Fibroblast of upper back skin (primary cell): ENCODE measurements at regions not wholly inside any gene's neighbourhood (a gene's known extent, or its start where the extent isn't known, plus 50 kb on each side); places are given as distances from the start of the nearest gene placed in this dataset.

Experiments
- DNase-seq: peaks from one replicate; pipeline ENCODE4 v3.0.0-alpha.2; 2013

DNA sequence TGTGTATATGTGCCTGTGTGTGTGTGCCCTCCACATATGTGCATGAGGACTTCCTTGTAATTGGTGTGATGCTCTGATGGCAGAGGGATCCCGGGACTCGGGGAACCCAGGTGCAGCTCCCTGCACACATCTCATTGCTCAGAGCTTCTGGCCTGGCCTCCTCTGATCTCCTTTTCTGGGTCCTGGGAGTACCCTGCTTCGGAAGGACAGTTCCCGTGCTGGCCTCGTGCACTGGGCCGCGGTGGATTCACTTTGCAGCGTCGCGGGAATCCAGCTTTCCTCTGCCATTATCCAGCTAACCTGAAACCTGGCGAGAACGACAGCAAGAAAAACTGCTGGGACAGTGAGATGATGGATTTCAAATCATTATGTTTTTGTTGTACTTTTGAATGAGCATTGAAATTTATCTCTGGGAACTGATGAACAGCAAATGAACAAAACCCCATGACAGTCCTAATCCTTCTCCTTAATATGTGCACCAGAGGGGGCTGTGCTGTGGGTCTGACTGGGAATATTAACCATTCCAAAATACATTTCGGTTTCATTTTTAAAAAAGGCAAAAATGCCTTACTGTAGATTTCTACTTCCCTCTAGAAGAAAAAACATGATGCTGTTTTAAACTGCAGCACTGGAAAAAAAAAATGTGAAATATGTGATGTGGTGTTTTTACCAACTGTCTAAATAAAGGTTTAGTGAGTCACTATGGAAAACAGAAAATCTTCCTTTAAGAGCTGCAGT is 78.2 kb downstream of the PTGR3 start:
- DNase-seq = peak; percentile 9

GRCh38 chr18:75129717-75130477 is 79.0 kb downstream of the PTGR3 start:
- no peak for DNase-seq

- DNase-seq = no peak
Measured at GRCh38 chr18:75128911-75129716, 79.8 kb downstream of the PTGR3 start.

- no peak for DNase-seq
Measured at GRCh38 chr18:75128051-75128605, 80.8 kb downstream of the PTGR3 start.

DNA sequence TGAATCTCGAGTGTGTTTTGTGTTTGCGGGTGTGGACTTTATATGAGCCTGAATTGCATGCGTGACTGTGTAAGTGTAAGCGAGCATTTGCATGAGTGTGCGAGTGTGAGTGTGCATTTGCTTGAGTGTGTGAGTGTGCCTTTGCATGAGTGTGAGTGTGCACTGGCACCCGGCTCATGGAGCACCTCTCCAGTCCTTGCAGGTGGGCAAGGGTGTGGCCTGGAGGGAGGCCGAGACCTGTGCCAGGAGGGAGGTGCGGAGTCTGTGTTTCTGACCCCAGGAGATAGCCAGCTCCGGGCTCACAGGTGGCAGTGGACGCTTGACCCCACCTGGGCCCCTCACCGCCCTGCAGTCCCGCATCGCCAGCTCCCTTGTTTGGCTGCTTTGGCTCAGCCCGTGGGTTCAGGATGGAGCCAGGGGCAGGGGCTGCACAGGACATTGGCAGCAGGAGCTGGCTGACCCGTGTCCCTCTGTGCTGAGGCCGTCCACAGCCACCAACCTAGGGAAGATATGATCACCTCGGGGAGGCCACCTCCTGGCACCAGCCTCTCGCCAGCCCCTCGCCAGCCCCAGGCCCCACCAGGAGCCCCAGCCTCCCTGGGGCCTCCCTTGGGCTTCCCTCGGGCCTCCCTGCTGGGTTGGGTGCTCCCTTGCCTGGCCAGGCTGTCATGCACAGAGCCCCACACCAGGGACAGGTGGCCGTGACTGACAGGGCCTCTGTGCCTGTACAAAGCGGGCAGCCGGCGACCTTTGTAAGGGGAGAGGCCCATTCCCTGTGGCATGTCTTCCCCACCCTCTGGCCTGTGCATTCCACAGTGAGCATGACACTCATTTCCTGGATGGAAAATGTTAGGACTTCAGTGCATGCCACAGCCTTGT is 81.6 kb downstream of the PTGR3 start:
- no peak for DNase-seq

DNA sequence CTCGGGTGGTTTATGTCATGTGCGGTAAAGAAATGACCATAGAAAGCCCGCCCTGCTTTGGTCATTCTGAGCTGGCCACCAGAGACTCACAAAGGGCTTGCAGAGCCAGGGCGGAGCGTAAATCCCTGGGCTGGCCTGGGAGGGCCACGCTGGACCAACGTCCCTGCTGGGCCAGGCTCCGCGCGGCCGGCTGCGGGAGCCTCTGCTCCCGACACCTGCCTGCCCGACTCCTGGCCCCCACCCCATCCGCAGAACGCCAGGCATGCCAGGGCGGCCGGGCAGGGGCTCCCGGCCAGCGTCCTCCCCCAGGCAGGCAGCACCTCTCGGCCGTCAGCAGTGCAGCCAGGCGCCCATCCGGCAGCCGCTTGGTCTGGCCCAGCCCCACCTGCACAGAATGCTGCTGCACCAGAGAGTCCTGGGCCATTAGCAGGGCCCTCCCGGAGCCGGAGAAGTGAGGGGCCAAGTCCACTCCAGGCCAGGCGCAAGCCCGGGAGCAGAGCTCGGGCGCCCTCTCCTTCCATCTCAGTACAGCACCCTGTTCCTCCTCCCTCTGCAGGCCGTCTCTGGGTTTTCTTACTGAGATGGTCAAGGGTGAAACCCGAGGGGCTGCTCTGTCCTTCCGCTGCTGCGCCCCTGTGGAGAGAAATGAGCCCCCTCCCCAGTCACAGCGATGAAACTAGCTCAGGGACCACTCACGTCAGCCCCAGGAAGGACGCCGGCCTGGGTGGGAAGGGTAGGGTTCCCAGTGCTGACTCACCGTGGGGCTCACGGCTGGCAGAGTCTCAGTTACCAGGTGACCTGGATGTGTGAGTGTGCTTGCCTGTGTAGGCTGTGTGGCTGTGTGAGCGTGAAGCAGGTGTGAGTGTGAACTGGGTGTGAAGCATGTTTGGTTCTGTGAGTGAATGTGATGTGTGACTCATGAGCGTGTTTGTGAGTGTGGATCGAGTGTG is 83.3 kb downstream of the PTGR3 start:
- no peak for DNase-seq

GRCh38 chr18:75124991-75125381 is 84.0 kb downstream of the PTGR3 start:
- no peak for DNase-seq

GRCh38 chr18:75124551-75124950 is 84.4 kb downstream of the PTGR3 start:
- no peak for DNase-seq

DNA sequence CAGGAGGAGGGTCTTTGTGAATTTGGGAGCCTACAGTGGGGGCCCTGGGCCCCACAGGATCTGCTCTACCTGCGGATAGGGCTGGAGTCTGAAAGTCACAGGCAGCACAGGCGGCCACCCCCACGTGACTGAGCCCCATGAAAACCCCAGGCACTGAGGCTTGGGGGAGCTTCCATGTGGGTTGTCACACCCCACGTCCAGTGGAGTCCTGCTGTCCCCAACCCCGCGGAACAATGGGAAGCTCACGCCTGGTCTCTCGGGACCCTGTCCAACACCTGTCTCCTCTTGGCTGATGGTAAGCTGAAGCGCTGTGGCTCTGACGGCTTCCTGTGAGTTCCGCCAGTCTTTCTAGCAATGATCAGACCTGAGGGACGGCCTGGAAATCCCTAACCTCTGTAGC is 85.8 kb downstream of the PTGR3 start:
- DNase-seq = no peak

DNA sequence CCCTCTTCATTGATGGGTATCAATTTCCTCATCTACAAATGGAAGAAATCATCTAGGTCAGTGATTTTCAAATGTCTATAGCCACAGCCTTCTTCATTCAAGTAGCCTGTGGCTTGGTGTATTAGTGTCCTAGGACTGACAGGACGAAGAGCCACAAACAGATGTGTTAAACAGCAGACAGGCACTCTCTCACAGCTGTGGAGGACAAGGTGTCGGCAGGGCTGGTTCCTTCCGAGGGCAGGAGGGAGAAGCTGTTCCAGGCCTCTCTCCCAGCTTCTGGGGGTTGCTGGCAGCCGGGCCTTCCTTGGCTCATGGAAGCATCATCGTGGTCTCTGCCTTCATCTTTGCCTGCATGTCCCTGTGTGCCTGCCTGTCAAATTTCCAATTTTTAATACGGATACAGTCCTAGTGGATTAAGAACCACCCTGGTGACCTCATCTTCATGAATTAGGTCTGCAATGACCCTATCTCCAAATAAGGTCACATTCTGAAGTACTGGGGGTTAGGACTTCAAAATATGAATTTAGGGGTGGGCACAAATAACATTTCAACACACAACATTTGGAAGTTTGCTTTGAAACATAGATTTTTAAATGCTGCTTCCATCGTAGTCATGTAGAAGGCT is 86.5 kb downstream of the PTGR3 start:
- DNase-seq = no peak

DNA sequence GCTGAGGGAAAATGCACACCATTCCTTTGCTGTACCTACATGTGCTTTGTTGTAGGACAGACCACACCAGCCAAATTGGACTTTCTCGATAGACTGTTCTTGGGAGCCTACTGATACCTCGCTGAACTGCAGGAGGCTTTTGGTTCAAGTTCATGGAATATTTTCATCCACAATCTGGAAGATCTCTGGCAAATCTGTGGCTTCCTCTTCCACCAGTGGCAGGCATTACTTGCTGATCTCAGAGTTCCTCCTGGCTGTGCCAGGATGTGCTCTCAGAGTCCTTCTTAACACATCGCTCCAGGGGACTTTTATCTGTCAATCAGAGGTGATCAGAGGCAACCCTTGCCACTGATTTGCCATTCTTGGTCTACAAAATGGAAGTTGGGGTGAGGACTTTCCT is 87.7 kb downstream of the PTGR3 start:
- DNase-seq = no peak

DNA sequence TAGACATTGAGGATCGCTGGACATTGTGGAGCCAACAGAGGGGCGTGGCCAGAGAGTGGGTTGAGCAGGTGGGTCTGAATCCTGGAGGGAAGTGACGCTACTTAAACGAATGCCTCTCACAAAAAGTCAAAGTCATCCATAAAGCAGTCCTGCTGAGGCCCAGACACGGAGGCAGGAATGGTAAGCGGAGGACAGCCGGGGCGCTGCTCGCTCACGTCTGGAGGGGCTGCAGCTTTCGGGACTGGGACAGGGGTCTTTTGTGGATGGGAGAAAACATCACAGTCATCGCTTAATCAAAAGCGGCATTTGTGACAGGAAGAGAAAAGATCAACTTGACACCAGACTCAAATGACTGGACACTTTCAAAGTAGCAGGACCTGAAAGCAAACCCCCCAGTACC is 88.4 kb downstream of the PTGR3 start:
- no peak for DNase-seq

DNA sequence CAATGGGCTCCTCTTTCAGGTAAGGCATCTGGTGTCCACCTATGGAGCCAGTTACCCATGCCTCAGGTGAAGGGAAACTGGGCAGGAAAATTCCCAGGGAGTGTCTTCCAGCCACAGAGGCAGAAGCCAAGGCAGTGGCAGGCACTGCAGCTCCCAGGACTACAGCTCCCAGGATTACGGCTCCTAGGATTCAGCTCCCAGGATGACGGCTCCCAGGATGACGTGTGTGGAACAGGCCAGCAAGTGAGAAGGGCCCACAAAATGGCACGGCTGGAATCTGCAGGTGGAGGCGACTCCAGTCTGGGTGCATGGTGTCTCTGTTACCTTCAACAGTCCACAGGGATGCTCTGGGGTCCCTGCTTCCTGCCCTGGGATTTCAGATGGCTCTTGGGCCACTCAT is 92.1 kb downstream of the PTGR3 start:
- DNase-seq = no peak

DNA sequence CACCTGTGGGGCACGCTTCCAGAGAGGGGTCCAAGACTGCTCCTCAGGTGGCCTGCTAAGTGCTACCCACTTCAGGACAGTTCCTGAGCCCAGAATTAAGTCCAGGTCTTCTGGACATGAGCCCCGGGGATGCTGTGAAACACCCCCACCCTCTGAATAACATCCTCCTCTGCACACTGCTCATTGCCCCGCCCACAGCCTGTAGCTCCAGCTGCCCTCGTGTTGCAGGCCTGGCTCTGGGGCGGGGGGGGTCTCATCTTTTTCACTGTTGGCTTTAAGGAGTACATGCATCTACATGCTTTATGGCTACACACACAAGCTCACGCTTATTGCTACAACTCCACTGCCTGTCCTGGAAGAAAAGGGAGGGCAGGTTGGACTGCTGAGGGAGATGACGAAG is 92.8 kb downstream of the PTGR3 start:
- no peak for DNase-seq

DNA sequence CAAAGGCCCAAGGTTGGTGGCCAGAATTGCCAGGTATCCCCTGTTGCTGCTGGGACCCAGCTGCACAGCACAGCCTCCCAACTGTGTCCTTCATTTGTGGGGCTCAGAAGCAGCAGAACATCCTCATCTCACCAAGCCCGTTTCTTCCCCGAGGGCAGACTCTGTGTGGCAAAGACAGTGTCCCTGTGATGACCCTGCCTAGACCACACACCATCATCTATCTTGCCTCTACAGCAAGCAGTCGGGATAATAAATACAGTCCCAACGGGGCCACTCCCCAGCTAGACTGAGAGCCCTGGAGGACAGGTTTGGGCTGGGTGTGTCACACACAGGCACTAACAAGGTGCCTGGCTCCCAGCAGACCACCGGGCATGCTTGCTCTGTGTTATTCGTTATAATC is 93.4 kb downstream of the PTGR3 start:
- DNase-seq = no peak
